Esophagus muscularis mucosa (tissue), 4 donors: ENCODE measurements at regions not wholly inside any gene's neighbourhood (a gene's known extent, or its start where the extent isn't known, plus 50 kb on each side); places are given as distances from the start of the nearest gene placed in this dataset.
A peak's percentile ranks its signal among the peaks of the same experiment; 100 is the strongest.

ENCODE experiments used
- DNase-seq: peaks from one replicate; pipeline ENCODE4 v3.0.0-alpha.2; 2017; ENCODE audit errors: extremely low spot score
- H3K27ac ChIP-seq, 4 donors: fragments of 200-600 bp; sonication (generic); replicated peaks in 1 of 4; 1 replicate in 3 of 4; 2 replicates in 1 of 4; pipeline ENCODE4 v1.5.1; 2016 to 2019; ENCODE audit warnings: mild to moderate bottlenecking in 1 of 4
- H3K27me3 ChIP-seq, 4 donors: fragments of 200-600 bp; sonication (generic); one replicate each; pipeline versions ENCODE4 v1.5.1 to v1.6.0; 2016 to 2019
- H3K36me3 ChIP-seq, 4 donors: fragments of 200-600 bp; sonication (generic); one replicate each; pipeline ENCODE4 v1.5.1; 2016 to 2019
- H3K4me1 ChIP-seq, 4 donors: fragments of 200-600 bp; sonication (generic); one replicate each; pipeline ENCODE4 v1.5.1; 2016 to 2019
- H3K4me3 ChIP-seq, 4 donors: fragments of 200-600 bp; sonication (generic); 1 replicate in 2 of 4; 2 replicates in 2 of 4; pipeline ENCODE4 v1.5.1; 2016 to 2019; ENCODE audit warnings: mild to moderate bottlenecking in 4 of 4, moderate library complexity in 1 of 4
- H3K9me3 ChIP-seq, 4 donors: fragments of 200-600 bp; sonication (generic); 1 replicate in 3 of 4; 2 replicates in 1 of 4; pipeline ENCODE4 v1.5.1; 2016 to 2019
- CTCF ChIP-seq, 3 experiments: fragments of 200-600 bp in 2 of 3; fragments of 450-650 bp in 1 of 3; sonication (generic) in 2 of 3; IDR thresholded peaks; one replicate each; pipeline ENCODE4 v1.5.1; 2017 to 2019; ENCODE audit warnings: antibody characterized with exemption in 3 of 3, mild to moderate bottlenecking in 2 of 3, moderate library complexity in 1 of 3
- EP300 ChIP-seq: sonication (generic); formaldehyde crosslinking; IDR thresholded peaks from one replicate; pipeline ENCODE4 v1.6.1; 2017; ENCODE audit warnings: antibody characterized with exemption
- POLR2A ChIP-seq: fragments of 450-650 bp; IDR thresholded peaks from one replicate; pipeline ENCODE4 v1.6.1; 2017; ENCODE audit warnings: antibody characterized with exemption, moderate library complexity, mild to moderate bottlenecking, low read depth
- POLR2AphosphoS5 ChIP-seq, 2 donors: sonication (generic); formaldehyde crosslinking; IDR thresholded peaks; one replicate each; pipeline ENCODE4 v1.6.1; 2017; ENCODE audit warnings: antibody characterized with exemption in 2 of 2
- WGBS: methylation state at CpG from one replicate; pipeline ENCODE4 v1.1.5; 2018; 5-methylcytosine and 5-hydroxymethylcytosine counted together
- intact Hi-C: fragments of 100-400 bp; cut with DNase I; formaldehyde crosslinking; loops from one replicate; pipeline ENCODE4 v1.15.1; 2023

GRCh38 chr9:78813602-78814180 is 516.8 kb downstream of the PSAT1 start:
- TF ChIP-seq POLR2AphosphoS5 (IDR thresholded peaks at IDR 0.05), result no peak
- TF ChIP-seq POLR2A, result no peak
- Histone ChIP-seq H3K36me3 (no peaks in the 10 kb centered on the region), H3K9me3 (peaks cover 0 to 5% (median 2%) of the 10 kb centered on the region in 4 donors), H3K4me1 (no peaks in the 10 kb centered on the region), H3K27me3 (no peaks in the 10 kb centered on the region), H3K4me3 (no peak overlapping the region), H3K27ac (no peak overlapping the region)
- intact Hi-C loops, result no loop called here
- WGBS, result 86% methylated on average over 15 of the region's 15 CpGs
- no peak for DNase-seq

- no peaks in the 10 kb centered on the region for H3K27me3 ChIP-seq
- no peaks in the 10 kb centered on the region for H3K9me3 ChIP-seq
- peak overlapping the region in 2 of 4 donors; percentile 15 to 22 for H3K4me3 ChIP-seq
- no peak for DNase-seq
- no peak overlapping the region for H3K27ac ChIP-seq
- no peaks in the 10 kb centered on the region for H3K36me3 ChIP-seq
- intact Hi-C loops, result no loop called here
- peaks cover 0 to 5% (median 0%) of the 10 kb centered on the region in 4 donors for H3K4me1 ChIP-seq
- TF ChIP-seq POLR2AphosphoS5 (IDR thresholded peaks at IDR 0.05) (no peak), POLR2A (no peak), EP300 (no peak), CTCF (IDR thresholded peaks at IDR 0.05) (peak in 2 of 3 experiments; percentile 46 to 66)
- WGBS, result 56% methylated on average over 9 of the region's 9 CpGs
Observed at GRCh38 chr9:78821126-78821822, 524.3 kb downstream of the PSAT1 start.

GRCh38 chr9:78826527-78826926 is 529.6 kb downstream of the PSAT1 start:
- TF ChIP-seq POLR2AphosphoS5 (IDR thresholded peaks at IDR 0.05) (no peak), POLR2A (no peak), EP300 (no peak), CTCF (IDR thresholded peaks at IDR 0.05) (no peak)
- Histone ChIP-seq H3K4me3 (no peak overlapping the region), H3K4me1 (peaks cover 0 to under 1% (median 0%) of the 10 kb centered on the region in 4 donors), H3K36me3 (no peaks in the 10 kb centered on the region), H3K27ac (no peak overlapping the region), H3K27me3 (no peaks in the 10 kb centered on the region), H3K9me3 (no peaks in the 10 kb centered on the region)
- intact Hi-C loops, result no loop called here
- no peak for DNase-seq
- WGBS, result 85% methylated on average over 3 of the region's 3 CpGs

- intact Hi-C loops, result no loop called here
- no peaks in the 10 kb centered on the region for H3K36me3 ChIP-seq
- H3K27ac ChIP-seq, result no peak overlapping the region
- no peaks in the 10 kb centered on the region for H3K9me3 ChIP-seq
- no peak for TF ChIP-seq POLR2AphosphoS5 (IDR thresholded peaks at IDR 0.05)
- TF ChIP-seq EP300, result no peak
- TF ChIP-seq POLR2A, result no peak
- TF ChIP-seq CTCF (IDR thresholded peaks at IDR 0.05), result no peak
- DNase-seq, result no peak
- no peak overlapping the region for H3K4me3 ChIP-seq
- 80% methylated on average over 6 of the region's 6 CpGs for WGBS
- no peaks in the 10 kb centered on the region for H3K4me1 ChIP-seq
- H3K27me3 ChIP-seq, result no peaks in the 10 kb centered on the region
Observed at GRCh38 chr9:78828521-78828920, 531.6 kb downstream of the PSAT1 start.

- no peak overlapping the region for H3K27ac ChIP-seq
- intact Hi-C loops, result no loop called here
- TF ChIP-seq CTCF (IDR thresholded peaks at IDR 0.05) (no peak), POLR2A (no peak), EP300 (no peak), POLR2AphosphoS5 (IDR thresholded peaks at IDR 0.05) (no peak)
- WGBS, result 83% methylated on average over 1 of the region's 1 CpG
- H3K9me3 ChIP-seq, result no peaks in the 10 kb centered on the region
- no peak for DNase-seq
- no peak overlapping the region for H3K4me3 ChIP-seq
- H3K36me3 ChIP-seq, result no peaks in the 10 kb centered on the region
- no peaks in the 10 kb centered on the region for H3K4me1 ChIP-seq
- no peaks in the 10 kb centered on the region for H3K27me3 ChIP-seq
Observed at GRCh38 chr9:78830301-78830700, 533.4 kb downstream of the PSAT1 start.
